Stimulated activated CD4-positive, alpha-beta T cell treated with anti-CD3 and anti-CD28 coated beads, Interleukin-12 subunit alpha, Interleukin-12 subunit beta, amount 100 ng/mL, for 24 hours (primary cell): ENCODE measurements at regions not wholly inside any gene's neighbourhood (a gene's known extent, or its start where the extent isn't known, plus 50 kb on each side); places are given as distances from the start of the nearest gene placed in this dataset.
"Not testable (repeated sequence)": the region's sequence is repeated elsewhere in the genome, so short reads cannot be mapped to it uniquely, and the experiment has no call there.

Experiments used
- DNase-seq, 2 experiments: peaks; one replicate each; pipeline ENCODE4 v3.0.0-alpha.2; 2020; ENCODE audit warnings: low read depth in 2 of 2

DNA sequence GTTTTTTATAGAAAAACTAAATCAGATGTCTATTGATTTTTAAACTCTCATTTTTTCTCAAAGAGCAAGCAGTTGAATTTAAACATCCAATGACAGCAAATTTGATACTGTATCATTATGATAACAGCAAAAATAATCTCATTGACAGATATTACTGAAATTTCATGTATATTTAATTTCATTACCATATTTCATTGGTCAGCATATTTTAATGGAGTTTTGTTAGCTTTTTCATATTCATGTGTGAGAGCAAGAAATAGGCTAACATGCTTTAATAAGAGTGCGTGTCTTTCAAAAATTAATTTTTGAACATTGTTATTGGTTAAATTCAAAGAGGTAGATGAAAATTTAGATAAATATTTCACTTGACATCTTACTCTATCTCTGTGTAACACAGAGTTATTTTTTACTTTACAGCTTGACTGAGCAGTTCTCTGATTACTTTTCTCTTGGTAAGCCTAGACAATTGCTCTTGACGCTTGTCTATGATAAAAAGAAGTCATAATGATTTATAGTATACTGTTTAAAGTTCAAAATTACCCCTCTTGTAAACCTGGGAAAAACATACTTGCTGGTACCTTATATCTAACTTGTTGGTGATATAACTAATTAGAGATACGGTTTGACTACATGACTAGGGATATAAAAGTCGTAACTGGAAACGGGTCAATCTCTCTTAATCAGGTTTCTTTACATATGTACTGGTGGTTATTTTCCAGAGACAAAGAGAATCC is 732.3 kb upstream of the NCAM2 start:
- no peak for DNase-seq

GRCh38 chr21:20266441-20266710 is 731.8 kb upstream of the NCAM2 start:
- no peak for DNase-seq

DNA sequence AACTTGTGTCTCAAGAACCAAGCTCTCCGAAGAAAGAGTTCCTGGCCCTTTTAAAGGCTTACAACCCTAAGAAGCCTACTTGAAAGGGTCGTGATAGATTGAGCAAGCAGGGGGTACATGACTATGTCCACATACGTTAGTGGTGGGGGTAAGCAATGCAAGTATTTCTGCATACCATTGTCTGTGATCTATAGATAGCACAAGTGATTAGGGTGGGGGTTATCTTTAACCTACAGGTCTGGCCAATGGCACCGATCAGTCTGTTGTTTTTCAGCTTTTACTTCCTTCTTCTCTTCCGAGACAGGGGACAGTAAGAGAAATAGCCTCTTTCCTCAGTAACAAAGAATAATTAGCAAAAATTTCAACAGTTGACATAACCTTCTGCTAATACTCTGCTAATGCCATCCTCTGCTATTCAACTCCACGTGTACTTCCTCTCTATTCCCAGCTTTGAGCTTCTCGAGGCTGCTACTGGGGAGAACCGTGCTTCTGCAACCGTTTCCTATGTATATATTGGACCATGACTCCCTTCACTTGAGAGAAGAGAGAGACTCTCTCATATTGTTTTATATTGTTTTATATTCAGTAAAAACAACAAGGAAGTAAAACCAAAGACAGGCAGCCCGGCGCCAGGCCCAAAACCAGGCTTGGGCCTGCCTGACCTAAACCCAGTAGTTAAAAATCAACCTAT is 727.7 kb upstream of the NCAM2 start:
- DNase-seq: no peak

DNA sequence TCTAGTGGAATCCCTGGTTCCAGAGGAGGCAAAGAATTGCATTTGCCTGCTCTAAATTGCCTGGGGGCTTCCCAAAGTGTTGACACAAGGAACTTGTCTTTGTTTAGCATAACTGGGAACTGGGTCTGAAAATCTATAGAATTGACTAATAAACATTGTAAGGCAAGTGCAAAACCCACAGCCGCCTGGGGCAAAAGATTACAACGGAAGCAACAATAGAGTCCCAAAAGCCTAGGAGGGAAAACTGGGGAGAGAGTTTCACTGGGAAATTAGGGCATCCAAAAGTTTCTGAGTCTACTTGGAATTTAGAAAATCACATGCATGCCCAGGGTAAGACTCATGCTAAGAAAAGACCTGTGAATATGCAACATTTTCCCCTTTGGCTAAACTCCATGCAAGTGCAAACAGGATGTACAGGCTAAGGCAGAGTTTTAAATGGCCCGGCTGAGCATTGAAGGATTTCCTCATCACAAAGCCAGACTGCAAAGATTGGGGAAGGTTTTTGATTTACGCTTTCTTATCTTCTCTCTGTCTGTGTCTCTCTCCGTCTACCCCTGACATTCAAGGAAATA is 725.3 kb upstream of the NCAM2 start:
- DNase-seq: no peak

DNA sequence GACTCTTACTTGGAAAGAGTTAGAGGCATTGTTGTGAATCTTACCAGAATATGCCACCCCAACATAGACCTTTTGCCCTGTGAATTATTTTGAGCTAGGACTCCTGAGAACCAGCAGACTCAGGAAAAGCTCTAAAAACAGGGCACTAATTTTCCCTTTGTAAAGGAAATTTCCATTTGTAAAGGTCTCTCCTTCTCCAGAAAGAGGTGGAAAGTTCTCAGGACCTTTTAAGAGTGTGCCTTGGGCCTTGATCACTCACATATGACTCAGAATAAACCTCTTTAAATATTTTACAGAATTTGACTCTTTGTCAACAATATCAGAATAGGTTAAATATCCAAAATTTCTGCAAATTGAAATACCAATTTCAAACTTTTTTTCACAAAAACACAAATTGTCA is 721.8 kb upstream of the NCAM2 start:
- DNase-seq: no peak

DNA sequence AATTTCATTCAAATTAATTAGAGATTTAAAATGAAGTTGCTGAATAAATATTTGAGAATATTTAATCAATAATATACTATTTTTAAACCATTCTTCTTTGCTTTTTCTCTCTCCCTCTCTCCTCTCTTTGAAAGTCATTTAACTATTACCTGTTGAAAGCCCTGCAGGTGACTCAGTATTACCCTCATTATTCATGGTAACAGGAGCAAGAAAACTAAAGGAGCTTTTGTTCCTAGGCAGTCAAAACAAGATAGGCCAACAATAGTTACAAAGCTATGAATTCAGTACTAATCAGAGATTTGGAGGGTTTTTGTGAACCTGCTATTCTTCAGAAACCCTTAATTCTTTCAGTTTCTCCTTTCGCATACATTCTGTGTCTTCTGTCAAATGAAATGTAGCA is 721.3 kb upstream of the NCAM2 start:
- no peak for DNase-seq

DNA sequence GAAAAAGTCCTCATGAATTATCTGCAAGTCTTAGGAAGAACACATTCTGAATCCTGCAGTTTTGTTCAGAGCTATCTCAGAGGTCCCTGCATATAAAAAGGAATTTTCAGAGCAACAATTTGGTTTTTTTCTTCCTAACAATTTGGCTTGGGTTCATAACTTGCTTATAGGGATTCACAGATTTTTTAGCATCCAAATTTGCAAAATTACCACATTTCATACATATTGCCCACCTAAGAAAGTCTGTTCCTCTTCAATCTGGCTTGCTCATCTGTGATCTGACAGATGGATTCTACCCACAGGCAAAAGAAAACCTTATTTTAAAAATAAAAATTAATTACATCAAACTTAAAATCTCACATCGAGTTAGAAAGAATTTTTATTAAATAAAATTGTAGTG is 714.4 kb upstream of the NCAM2 start:
- no peak for DNase-seq

DNA sequence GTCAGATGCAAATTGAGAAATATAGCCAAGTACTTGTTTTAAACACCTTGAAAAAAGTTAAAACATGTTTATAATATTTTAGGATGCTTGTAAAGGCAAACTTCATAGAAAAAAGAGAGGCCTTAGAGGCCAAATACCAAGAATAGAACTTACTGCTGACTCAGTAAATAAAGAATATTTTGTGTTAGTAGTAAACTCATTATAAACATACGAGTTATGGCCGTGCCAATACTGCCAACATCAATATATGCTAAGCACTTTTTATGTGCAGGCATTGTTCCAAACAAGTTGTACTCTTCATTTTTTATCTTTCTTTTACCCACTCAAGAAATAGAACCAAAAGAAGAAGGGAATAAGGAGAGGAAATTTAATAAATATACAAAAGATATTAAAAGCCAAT is 705.9 kb upstream of the NCAM2 start:
- no peak for DNase-seq

- DNase-seq: not testable (repeated sequence)
Observed at GRCh38 chr21:20292854-20293253, 705.4 kb upstream of the NCAM2 start.

GRCh38 chr21:20301395-20301794 is 696.8 kb upstream of the NCAM2 start:
- no peak for DNase-seq

DNA sequence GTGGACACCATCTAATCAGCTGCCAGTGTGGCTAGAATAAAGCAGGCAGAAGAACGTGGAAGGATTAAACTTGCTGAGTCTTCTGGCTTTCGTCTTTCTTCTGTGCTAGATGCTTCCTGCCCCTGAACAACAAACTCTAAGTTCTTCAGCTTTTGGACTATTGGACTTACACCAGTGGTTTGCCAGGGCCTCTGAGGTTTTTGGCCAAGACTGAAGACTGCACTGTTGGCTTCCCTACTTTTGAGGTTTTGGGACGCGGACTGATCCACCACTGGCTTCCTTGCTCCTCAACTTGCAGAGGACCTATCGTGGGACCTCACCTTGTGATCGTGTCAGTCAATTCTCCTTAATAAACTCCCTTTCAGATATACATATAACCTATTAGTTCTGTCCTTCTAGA is 696.1 kb upstream of the NCAM2 start:
- no peak for DNase-seq

- DNase-seq: no peak
Observed at GRCh38 chr21:20306836-20307235, 691.4 kb upstream of the NCAM2 start.

- DNase-seq: no peak
Observed at GRCh38 chr21:20308586-20309315, 689.5 kb upstream of the NCAM2 start.

- DNase-seq: no peak
Observed at GRCh38 chr21:20311234-20311787, 686.9 kb upstream of the NCAM2 start.

DNA sequence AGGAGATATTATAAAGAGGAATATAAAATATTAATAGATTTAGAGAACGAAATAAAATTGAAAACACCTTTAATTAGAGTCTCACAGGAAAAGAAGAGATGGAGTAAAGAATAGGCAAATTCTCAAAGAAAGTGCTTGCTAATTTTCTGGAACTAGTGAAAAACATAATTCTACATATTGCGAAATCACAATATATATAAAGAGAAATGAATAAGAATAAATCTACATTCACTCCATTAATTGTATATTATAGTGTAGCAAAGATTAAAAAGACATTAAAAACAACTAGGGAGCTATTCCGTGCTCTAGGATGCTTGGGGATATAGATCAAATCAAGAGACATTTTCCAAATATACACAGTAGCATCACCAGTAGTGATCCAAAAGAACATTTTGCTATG is 685.2 kb upstream of the NCAM2 start:
- no peak for DNase-seq

GRCh38 chr21:20315042-20315441 is 683.2 kb upstream of the NCAM2 start:
- DNase-seq: no peak

DNA sequence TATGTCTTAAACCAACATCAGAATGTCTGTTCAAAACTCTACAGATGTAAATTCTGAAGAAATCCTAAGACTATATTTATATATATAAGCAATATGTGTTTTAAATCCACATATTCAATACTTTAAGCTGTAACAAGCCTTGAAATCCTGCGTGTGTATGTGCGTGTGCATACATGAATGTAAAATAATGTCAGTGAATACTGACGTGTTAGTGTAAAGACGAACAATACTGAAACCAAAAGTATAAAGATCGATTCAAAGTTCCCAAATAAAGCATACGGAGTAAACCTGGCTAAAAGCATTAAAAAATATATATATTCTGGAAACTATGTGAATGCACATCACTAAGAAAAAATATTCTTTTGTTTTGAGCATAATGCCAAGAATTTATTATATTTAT is 668.6 kb upstream of the NCAM2 start:
- DNase-seq: no peak

DNA sequence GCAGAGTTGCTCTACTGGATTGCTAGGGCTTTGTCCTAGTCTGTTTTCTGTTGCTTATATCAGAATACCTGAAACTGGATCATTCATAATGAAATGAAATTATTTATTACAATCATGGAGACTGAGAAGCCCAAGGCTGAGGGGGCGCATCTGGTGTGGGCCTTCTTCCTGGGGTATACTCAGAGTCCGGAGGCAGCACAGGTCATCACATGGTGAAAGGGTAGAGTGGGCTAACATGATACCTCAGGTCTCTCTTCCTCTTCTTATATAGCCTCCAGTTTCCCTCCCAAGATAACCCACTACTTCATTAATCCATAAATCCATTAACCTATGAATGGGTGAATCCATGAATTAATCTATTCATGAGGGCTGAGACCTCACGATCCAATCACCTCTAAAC is 667.6 kb upstream of the NCAM2 start:
- DNase-seq: no peak

DNA sequence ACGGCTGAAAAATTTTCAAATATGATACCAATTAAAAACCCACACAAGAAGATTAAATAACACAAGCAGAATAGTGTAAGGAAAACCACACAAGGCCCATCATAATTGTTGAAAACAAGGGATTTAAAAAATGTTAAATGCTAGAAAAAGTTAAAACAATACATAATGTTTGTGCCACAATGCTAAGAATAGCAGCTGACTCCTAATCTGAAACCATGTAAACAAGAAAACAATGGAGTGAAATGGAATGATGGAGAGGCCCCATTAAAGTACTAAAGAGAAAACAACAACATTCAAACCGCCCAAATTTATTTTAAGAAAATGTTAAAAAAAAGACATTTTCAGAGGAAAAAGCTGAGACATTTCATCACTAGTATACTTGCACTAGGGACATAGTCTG is 663.6 kb upstream of the NCAM2 start:
- no peak for DNase-seq

DNA sequence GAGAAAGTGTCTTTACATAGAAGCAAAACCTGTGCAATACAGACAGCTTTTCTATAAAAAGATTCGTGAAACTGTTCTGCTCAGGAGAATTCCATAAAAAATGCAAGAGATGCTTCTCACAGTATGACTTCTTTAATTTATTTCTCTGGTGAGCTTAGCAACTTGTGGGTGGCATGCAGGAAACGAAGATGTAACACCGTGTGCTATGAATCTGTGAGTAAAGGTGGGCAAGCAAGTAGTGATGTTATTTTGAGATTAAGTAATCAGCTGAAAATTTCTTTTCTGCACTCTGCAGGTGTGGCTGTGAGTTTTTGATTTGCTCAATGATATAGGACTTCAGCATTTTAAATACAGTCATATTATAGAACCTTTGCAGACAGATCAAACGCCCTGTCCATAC is 656.8 kb upstream of the NCAM2 start:
- DNase-seq: no peak

GRCh38 chr21:20343186-20343585 is 655.0 kb upstream of the NCAM2 start:
- no peak for DNase-seq

DNA sequence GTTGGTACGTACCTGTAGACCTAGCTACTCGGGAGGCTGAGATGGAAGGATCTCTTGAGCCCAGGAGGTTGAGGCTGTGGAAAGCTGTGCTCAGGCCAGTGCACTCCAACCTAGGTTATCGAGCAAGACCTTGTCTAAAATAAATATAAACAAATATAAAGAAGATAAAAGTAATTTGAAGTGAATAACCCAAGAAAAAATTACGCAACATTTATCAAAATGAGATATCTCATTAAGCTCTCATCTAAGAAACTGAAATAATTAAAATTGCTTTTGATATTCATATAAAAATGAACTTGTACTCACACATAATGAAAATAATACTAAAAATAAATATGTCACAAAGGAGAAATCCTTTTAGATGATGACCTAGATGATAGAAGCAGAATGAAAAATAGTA is 647.1 kb upstream of the NCAM2 start:
- DNase-seq: no peak

DNA sequence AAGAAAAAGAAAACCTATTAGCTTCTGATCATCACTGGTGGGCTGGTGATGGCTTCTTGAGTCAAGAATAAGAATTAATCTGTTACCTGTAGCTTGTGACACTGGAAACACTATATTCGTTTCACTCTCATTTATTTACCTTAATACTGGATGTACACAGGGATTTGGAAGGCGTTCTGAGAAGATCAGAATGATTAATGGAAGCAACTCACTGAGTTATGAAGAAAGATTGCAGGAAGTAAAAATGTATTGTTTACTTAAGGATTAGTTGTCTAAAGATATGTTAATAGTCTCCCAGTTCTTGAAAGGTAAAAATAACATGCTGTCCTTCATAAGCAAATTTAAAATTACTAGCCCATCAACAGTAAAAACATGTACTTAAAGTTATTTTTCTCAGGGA is 644.9 kb upstream of the NCAM2 start:
- DNase-seq: no peak
